HCT116 (cell line): ENCODE measurements at regions not wholly inside any gene's neighbourhood (a gene's known extent, or its start where the extent isn't known, plus 50 kb on each side); places are given as distances from the start of the nearest gene placed in this dataset.

Experiments
- ATAC-seq: fragments of 200-7000 bp; cut with Tn5 transposase; 2 replicates; pipeline ENCODE4 v1.9.1; 2020; ENCODE audit warnings: mild to moderate bottlenecking, moderate library complexity
- BruUV-seq: library from RNA; stranded (reverse); fragments of 400-500 nt; replicated peaks from 2 replicates; lab custom pipeline; 2021; lab: Mats Ljungman, UMichigan
- CTCF ChIA-PET: fragments of 300-600 bp; sonication (Branson Sonifier 250); formaldehyde crosslinking; loops from one replicate; lab custom pipeline; 2021; ENCODE audit warnings: antibody characterized with exemption; lab: Charles Lee
- POLR2A ChIA-PET: fragments of 300-600, 350-600 bp; sonication (Branson Sonifier 250); formaldehyde crosslinking; loops from one replicate; lab custom pipeline; 2021; ENCODE audit warnings: antibody characterized with exemption; lab: Charles Lee
- RAD21 ChIA-PET, 2 experiments: fragments of 300-600 bp; sonication (Branson Sonifier 250); formaldehyde crosslinking; loops; one replicate each; lab custom pipeline; 2023; ENCODE audit warnings: low total read pairs in 2 of 2; ENCODE audit not compliant: uncharacterized antibody in 2 of 2, unreplicated experiment in 2 of 2, low non-redundant PET in 1 of 2; lab: Charles Lee
- DNase-seq: peaks from one replicate; pipeline ENCODE4 v3.0.0-alpha.2; 2010; ENCODE audit warnings: low read depth, low spot score
- H2AFZ ChIP-seq: fragments of 200-600 bp; shearing (Covaris generic), sonication (generic); 2 replicates; pipeline ENCODE4 v1.6.1; 2017; ENCODE audit warnings: low read depth, mixed run types, mixed read lengths, antibody characterized with exemption, low read length; ENCODE audit not compliant: poor library complexity, severe bottlenecking
- H3K27ac ChIP-seq: 2 replicates; pipeline ENCODE4 v1.5.1; 2012; ENCODE audit warnings: low read depth, low read length
- H3K27me3 ChIP-seq: fragments of 200-600 bp; sonication (generic); 2 replicates; pipeline ENCODE4 v1.6.1; 2016; ENCODE audit warnings: mixed run types, low read length, mixed read lengths; ENCODE audit not compliant: insufficient read depth
- H3K36me3 ChIP-seq, 2 experiments: fragments of 200-500 bp in 1 of 2; fragments of 200-600 bp in 1 of 2; sonication (Bioruptor generic) in 1 of 2; sonication (generic) in 1 of 2; 2 replicates each; pipeline versions ENCODE4 v1.5.1 to v1.6.1; 2014 to 2016; ENCODE audit warnings: low read length in 2 of 2, inconsistent platforms in 1 of 2, mixed read lengths in 1 of 2, mixed run types in 1 of 2; ENCODE audit not compliant: insufficient read depth in 2 of 2, control insufficient read depth in 1 of 2
- H3K4me1 ChIP-seq, 2 experiments: fragments of 200-600 bp in 1 of 2; sonication (generic) in 1 of 2; 2 replicates each; pipeline versions ENCODE4 v1.5.1 to v1.6.1; 2012 to 2017; ENCODE audit warnings: low read length in 2 of 2, inconsistent platforms in 1 of 2, mild to moderate bottlenecking in 1 of 2, mixed read lengths in 1 of 2, mixed run types in 1 of 2, moderate library complexity in 1 of 2; ENCODE audit not compliant: insufficient read depth in 2 of 2, control insufficient read depth in 1 of 2
- H3K4me2 ChIP-seq: fragments of 200-600 bp; sonication (generic); 2 replicates; pipeline ENCODE4 v1.6.1; 2017; ENCODE audit warnings: mixed run types, low read length, mixed read lengths
- H3K4me3 ChIP-seq, 2 experiments: fragments of 200-600 bp in 1 of 2; sonication (generic) in 1 of 2; replicated peaks in 1 of 2; 2 replicates each; pipeline ENCODE4 v1.5.1; 2011 to 2016; ENCODE audit warnings: low read length in 2 of 2, control low read depth in 1 of 2, low read depth in 1 of 2, mild to moderate bottlenecking in 1 of 2, mixed read lengths in 1 of 2, mixed run types in 1 of 2
- H3K79me2 ChIP-seq: fragments of 200-600 bp; sonication (generic); 2 replicates; pipeline ENCODE4 v1.6.1; 2017; ENCODE audit warnings: mild to moderate bottlenecking, mixed run types, low read length, moderate library complexity, mixed read lengths; ENCODE audit not compliant: insufficient read depth
- H3K9ac ChIP-seq: fragments of 200-600 bp; sonication (generic); 2 replicates; pipeline ENCODE4 v1.6.1; 2016; ENCODE audit warnings: low read length, mixed read lengths
- H3K9me2 ChIP-seq: fragments of 200-600 bp; sonication (generic), shearing (Covaris generic); 2 replicates; pipeline ENCODE4 v1.6.1; 2017; ENCODE audit warnings: mixed run types, mild to moderate bottlenecking, moderate library complexity; ENCODE audit not compliant: insufficient read depth
- H3K9me3 ChIP-seq, 2 experiments: fragments of 200-500 bp in 1 of 2; fragments of 200-600 bp in 1 of 2; sonication (Bioruptor generic) in 1 of 2; sonication (generic) in 1 of 2; 2 replicates each; pipeline ENCODE4 v1.6.1; 2014 to 2017; ENCODE audit warnings: low read length in 2 of 2, mixed read lengths in 2 of 2, inconsistent platforms in 1 of 2, low read depth in 1 of 2, mild to moderate bottlenecking in 1 of 2, mixed run types in 1 of 2, moderate library complexity in 1 of 2; ENCODE audit not compliant: control insufficient read depth in 1 of 2, insufficient read depth in 1 of 2
- H4K20me1 ChIP-seq: fragments of 200-600 bp; sonication (generic), shearing (Covaris generic); 2 replicates; pipeline ENCODE4 v1.6.1; 2017; ENCODE audit warnings: mixed run types, mild to moderate bottlenecking, moderate library complexity; ENCODE audit not compliant: insufficient read depth
- CBX3 ChIP-seq: IDR thresholded peaks from 2 replicates; pipeline ENCODE4 v1.6.1; 2012; ENCODE audit warnings: low read depth
- CEBPB ChIP-seq: IDR thresholded peaks from 2 replicates; pipeline ENCODE4 v1.6.1; 2012; ENCODE audit warnings: low read depth
- EGR1 ChIP-seq: IDR thresholded peaks from 2 replicates; pipeline ENCODE4 v1.6.1; 2012; ENCODE audit warnings: low read depth
- ELF1 ChIP-seq: IDR thresholded peaks from 2 replicates; pipeline ENCODE4 v1.6.1; 2012; ENCODE audit warnings: low read depth, borderline replicate concordance
- EZH2 ChIP-seq: fragments of 200-600 bp; sonication (generic); IDR thresholded peaks from 2 replicates; pipeline ENCODE4 v1.6.1; 2017; ENCODE audit warnings: antibody characterized with exemption, mixed run types
- EZH2phosphoT487 ChIP-seq: fragments of 200-600 bp; IDR thresholded peaks from 2 replicates; pipeline ENCODE4 v1.6.1; 2018; ENCODE audit warnings: antibody characterized with exemption, borderline replicate concordance
- FOSL1 ChIP-seq: IDR thresholded peaks from 2 replicates; pipeline ENCODE4 v1.6.1; 2012; ENCODE audit warnings: low read depth
- POLR2A ChIP-seq: IDR thresholded peaks from 2 replicates; pipeline ENCODE4 v1.7.0; 2011; ENCODE audit warnings: borderline replicate concordance; ENCODE audit not compliant: insufficient read depth, insufficient read length; ENCODE audit errors: extremely low read depth
- REST ChIP-seq: IDR thresholded peaks from 2 replicates; pipeline ENCODE4 v1.6.1; 2012; ENCODE audit warnings: low read depth
- SP1 ChIP-seq: IDR thresholded peaks from 2 replicates; pipeline ENCODE4 v1.6.1; 2012; ENCODE audit warnings: low read depth
- SRF ChIP-seq: IDR thresholded peaks from 2 replicates; pipeline ENCODE4 v1.6.1; 2012; ENCODE audit warnings: low read depth
- TCF7L2 ChIP-seq: IDR thresholded peaks from 2 replicates; pipeline ENCODE4 v1.7.0; 2011; ENCODE audit warnings: borderline replicate concordance, inconsistent platforms; ENCODE audit not compliant: insufficient read depth, insufficient read length; ENCODE audit errors: extremely low read depth
- ZBTB33 ChIP-seq: IDR thresholded peaks from 2 replicates; pipeline ENCODE4 v1.6.1; 2011; ENCODE audit warnings: mild to moderate bottlenecking, low read length, moderate library complexity; ENCODE audit not compliant: insufficient replicate concordance; ENCODE audit errors: extremely low read depth
- intact Hi-C: fragments of 100-400 bp; cut with micrococcal nuclease; formaldehyde crosslinking; loops from 2 replicates; pipeline ENCODE4 v1.10.0; 2022
- TF ChIP-seq, protein P1 (sequence below), 3 experiments: fragments of 200-600 bp in 1 of 3; sonication (generic) in 1 of 3; IDR thresholded peaks in 2 of 3; conservative IDR thresholded peaks in 1 of 3; 2 replicates each; pipeline ENCODE4 v1.5.1; 2012 to 2017; ENCODE audit warnings: low read depth in 2 of 3, low read length in 2 of 3, antibody characterized with exemption in 1 of 3, borderline replicate concordance in 1 of 3, control low read depth in 1 of 3, mild to moderate bottlenecking in 1 of 3, mixed read lengths in 1 of 3, mixed run types in 1 of 3, moderate library complexity in 1 of 3; ENCODE audit not compliant: insufficient read depth in 1 of 3
- TF ChIP-seq, protein P2 (sequence below): IDR thresholded peaks from 2 replicates; pipeline ENCODE4 v1.6.1; 2012

DNA sequence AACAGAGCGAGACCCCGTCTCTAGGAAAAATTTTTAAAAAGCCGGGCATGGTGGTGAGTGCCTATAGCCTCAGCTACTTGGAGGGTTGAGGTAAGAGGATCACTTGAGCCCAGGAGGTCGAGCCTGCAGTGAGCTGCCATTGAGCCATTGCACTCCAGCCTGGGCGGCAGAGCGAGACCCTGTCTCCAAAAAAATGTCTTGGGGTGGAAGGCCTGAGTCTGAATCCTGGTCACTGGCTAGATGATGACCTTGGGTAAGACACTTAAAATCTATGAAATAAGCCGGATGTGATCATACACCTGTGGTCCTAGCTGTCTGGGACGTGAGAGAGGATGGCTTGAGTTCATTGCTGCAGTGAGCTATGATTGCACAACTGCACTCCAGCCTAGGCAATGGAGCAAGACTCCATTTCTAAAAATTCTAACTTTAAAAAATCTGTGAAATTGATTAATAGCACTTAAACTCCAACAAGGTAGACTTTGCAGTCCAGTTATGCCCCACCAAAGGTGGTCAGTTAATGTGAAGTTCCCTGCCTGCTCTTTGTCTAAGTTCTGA lies 157.3 kb upstream of the UMPS start:
- Histone ChIP-seq H3K4me3 (no peak overlapping the region), H2AFZ (no peak overlapping the region), H3K27ac (no peak overlapping the region), H3K9ac (no peak overlapping the region), H3K79me2 (no peaks in the 10 kb centered on the region), H3K4me2 (no peak overlapping the region), H4K20me1 (no peaks in the 10 kb centered on the region), H3K27me3 (no peaks in the 10 kb centered on the region)
- ChIA-PET RAD21 (no interaction called here), CTCF (no interaction called here)
- intact Hi-C loops, result no loop called here
- BruUV-seq, result no TSS peak
- no peak for ATAC-seq
- DNase-seq, result no peak
- TF ChIP-seq EZH2phosphoT487, result no peak
- TF ChIP-seq, protein P1, sequence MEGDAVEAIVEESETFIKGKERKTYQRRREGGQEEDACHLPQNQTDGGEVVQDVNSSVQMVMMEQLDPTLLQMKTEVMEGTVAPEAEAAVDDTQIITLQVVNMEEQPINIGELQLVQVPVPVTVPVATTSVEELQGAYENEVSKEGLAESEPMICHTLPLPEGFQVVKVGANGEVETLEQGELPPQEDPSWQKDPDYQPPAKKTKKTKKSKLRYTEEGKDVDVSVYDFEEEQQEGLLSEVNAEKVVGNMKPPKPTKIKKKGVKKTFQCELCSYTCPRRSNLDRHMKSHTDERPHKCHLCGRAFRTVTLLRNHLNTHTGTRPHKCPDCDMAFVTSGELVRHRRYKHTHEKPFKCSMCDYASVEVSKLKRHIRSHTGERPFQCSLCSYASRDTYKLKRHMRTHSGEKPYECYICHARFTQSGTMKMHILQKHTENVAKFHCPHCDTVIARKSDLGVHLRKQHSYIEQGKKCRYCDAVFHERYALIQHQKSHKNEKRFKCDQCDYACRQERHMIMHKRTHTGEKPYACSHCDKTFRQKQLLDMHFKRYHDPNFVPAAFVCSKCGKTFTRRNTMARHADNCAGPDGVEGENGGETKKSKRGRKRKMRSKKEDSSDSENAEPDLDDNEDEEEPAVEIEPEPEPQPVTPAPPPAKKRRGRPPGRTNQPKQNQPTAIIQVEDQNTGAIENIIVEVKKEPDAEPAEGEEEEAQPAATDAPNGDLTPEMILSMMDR (IDR thresholded peaks at IDR 0.05 in 2 of 3, conservative IDR thresholded peaks at IDR 0.05 in 1 of 3; ENCODE audit: borderline replicate concordance in 1 of 3, insufficient read depth in 1 of 3, low read depth in 2 of 3, low read length in 2 of 3), result no peak
- no peak for TF ChIP-seq REST
- TF ChIP-seq ZBTB33, result no peak
- TF ChIP-seq EGR1, result no peak
- no peak for TF ChIP-seq ELF1
- TF ChIP-seq SRF, result no peak
- no peak for TF ChIP-seq CBX3
- no peak for TF ChIP-seq FOSL1
- no peak for TF ChIP-seq POLR2A
- TF ChIP-seq, protein P2, sequence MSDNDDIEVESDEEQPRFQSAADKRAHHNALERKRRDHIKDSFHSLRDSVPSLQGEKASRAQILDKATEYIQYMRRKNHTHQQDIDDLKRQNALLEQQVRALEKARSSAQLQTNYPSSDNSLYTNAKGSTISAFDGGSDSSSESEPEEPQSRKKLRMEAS, result no peak
- TF ChIP-seq CEBPB, result no peak
- TF ChIP-seq TCF7L2, result no peak
- TF ChIP-seq SP1, result no peak
- TF ChIP-seq EZH2, result no peak
- TF ChIP-seq, all 23 proteins: peak for 0
- H3K36me3 ChIP-seq, result no peaks in the 10 kb centered on the region
- H3K9me3 ChIP-seq, result no peaks in the 10 kb centered on the region
- no peaks in the 10 kb centered on the region for H3K9me2 ChIP-seq
- POLR2A ChIA-PET, result no interaction called here
- H3K4me1 ChIP-seq, result no peaks in the 10 kb centered on the region
